ENCODE measurements at regions not wholly inside any gene's neighbourhood (a gene's known extent, or its start where the extent isn't known, plus 50 kb on each side); places are given as distances from the start of the nearest gene placed in this dataset.
A peak's percentile ranks its signal among the peaks of the same experiment; 100 is the strongest.

- DNase-seq, result peak in 10 of 51 donors; percentile 3 to 46 (median 18)
These were observed 69.0 kb upstream of the THY1 start for GRCh38 chr11:119491753-119492510.

- no peak for DNase-seq
These were observed 67.5 kb upstream of the THY1 start for GRCh38 chr11:119490253-119491006.

- no peak for DNase-seq
These were observed 66.1 kb upstream of the THY1 start for GRCh38 chr11:119489087-119489486.

- DNase-seq, result no peak
These were observed 65.5 kb upstream of the THY1 start for GRCh38 chr11:119488256-119488995.

- no peak for DNase-seq
These were observed 63.8 kb upstream of the THY1 start for GRCh38 chr11:119486691-119487259.

- DNase-seq, result no peak
These were observed 63.0 kb upstream of the THY1 start for GRCh38 chr11:119486016-119486415.

- DNase-seq, result no peak
These were observed 62.0 kb upstream of the THY1 start for GRCh38 chr11:119484741-119485605.

- no peak for DNase-seq
These were observed 61.0 kb upstream of the THY1 start for GRCh38 chr11:119483881-119484371.

GRCh38 chr11:119483341-119483880 is 60.4 kb upstream of the THY1 start:
- DNase-seq, result no peak

GRCh38 chr11:119482521-119483011 is 59.6 kb upstream of the THY1 start:
- no peak for DNase-seq

GRCh38 chr11:119481667-119482400 is 58.9 kb upstream of the THY1 start:
- peak in 3 of 51 donors; percentile 18 to 51 (median 48) for DNase-seq

- peak in 50 of 51 donors; percentile 11 to 90 (median 62) for DNase-seq
These were observed 58.2 kb upstream of the THY1 start for GRCh38 chr11:119481021-119481666.

GRCh38 chr11:119480380-119481020 is 57.5 kb upstream of the THY1 start:
- DNase-seq, result no peak

GRCh38 chr11:119479685-119480275 is 56.8 kb upstream of the THY1 start:
- no peak for DNase-seq

GRCh38 chr11:119478711-119479285 is 55.8 kb upstream of the THY1 start:
- no peak for DNase-seq

- no peak for DNase-seq
These were observed 53.8 kb upstream of the THY1 start for GRCh38 chr11:119476666-119477331.

- no peak for DNase-seq
These were observed 53.1 kb upstream of the THY1 start for GRCh38 chr11:119476038-119476437.

All from hypothalamus (tissue), 51 donors.